GM18520 (cell line): ENCODE measurements at regions not wholly inside any gene's neighbourhood (a gene's known extent, or its start where the extent isn't known, plus 50 kb on each side); places are given as distances from the start of the nearest gene placed in this dataset.
A peak's percentile ranks its signal among the peaks of the same experiment; 100 is the strongest.

ENCODE experiments used
- ATAC-seq: cut with Tn5 transposase; IDR thresholded peaks from one replicate; pipeline ENCODE4 v1.9.1; 2021; ENCODE audit not compliant: unreplicated experiment

- no peak for ATAC-seq
Measured at GRCh38 chr5:117054141-117054540, 479.5 kb upstream of the SEMA6A start.

DNA sequence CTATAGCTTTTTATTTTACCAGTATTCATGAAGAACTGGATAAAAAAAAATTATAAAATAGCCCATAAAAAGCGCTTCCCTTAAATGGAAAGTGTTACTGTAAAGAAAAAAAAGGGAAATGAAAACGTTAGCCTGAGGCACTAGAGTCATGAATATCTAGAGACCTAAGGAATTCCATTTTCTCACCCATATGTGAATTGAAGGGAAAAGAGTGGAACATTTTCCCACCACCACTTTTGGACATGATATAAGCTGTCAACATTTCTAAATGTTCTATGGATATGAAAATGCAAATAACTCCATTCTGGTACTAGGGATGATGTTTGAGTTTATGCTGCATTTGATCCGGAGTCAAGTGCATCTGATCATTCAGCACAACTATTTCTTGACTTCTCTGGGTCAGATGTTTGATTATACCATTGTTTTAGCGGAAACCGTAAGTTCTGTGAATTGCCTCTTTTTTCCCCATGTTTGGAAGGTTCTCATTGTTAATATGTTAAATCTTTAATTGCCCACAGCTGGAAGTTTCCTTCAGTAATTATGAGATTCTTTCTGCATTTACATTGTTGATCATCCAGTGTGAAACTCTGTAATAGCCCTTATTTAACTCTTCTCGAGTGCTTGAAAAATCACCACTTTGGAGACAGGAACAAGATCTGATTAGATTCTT lies 467.4 kb upstream of the SEMA6A start:
- no peak for ATAC-seq

DNA sequence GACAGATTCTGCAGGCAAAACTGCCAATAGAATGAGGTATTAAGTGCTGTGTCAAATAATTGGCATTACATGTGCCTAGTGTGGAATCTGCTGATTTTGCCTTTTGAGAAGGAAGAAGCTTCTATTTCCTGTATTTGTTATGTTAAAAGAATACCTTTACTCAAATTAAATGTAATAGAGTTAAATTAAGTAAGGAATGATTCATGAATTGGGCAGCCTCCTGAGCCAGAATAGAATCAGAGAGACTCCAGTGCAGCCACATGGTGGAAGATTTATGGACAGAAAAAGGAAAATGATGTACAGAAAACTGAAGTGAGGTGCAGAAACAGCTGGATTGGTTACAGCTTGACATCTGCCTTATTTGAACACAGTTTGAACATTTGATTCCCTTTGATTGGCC lies 464.4 kb upstream of the SEMA6A start:
- ATAC-seq, result no peak

GRCh38 chr5:117027384-117027783 lies 452.8 kb upstream of the SEMA6A start:
- no peak for ATAC-seq

DNA sequence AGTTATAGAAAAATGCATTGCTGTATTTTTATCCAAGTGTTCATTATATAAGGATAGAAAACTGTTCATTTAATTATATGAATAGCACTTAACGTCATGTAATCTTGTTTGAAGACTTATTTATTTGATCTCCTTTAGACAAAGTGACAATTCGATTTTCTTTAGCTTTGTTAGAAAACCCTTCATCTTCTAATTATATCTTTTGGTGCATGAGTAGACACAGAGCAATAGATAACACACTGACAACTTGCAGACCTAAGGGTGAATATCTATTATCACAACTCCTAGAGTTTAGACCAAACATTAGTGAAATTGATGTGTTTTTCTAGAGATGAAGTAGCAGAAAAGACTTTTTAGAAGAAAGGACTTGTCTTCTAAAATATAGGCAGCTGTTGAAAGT lies 446.4 kb upstream of the SEMA6A start:
- no peak for ATAC-seq

DNA sequence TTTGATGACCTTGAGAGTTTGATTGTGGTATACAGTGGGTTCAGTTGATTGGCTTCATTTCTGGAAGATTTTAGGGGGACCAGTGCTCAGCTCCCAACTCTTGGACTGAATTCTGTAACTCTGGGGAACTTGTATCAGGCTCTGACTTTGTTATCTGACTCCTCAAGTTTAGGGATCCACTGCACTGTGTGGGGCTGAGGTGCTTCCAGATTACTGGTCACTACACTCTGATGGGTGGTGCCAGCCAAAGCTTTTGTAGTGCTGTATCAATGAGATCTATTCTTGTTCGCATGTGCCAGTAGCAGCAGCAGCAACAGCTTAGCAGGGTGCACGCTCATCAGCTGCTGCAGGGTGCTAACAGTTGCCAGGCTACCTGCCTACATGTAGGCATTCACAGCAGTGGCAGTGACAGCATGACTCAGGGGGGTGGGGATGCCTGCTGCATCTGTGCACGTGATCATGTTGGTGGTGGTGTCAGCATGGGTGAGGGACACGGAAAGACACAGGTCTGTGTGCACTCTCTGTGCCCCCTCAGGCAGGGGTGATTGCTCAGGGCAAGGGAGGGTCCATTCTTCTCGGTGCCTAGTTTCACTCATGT lies 438.8 kb upstream of the SEMA6A start:
- ATAC-seq, result no peak

- no peak for ATAC-seq
Measured at GRCh38 chr5:117010574-117010973, 436.0 kb upstream of the SEMA6A start.

- ATAC-seq, result no peak
Measured at GRCh38 chr5:116998024-116998423, 423.4 kb upstream of the SEMA6A start.

- no peak for ATAC-seq
Measured at GRCh38 chr5:116992681-116993080, 418.1 kb upstream of the SEMA6A start.

DNA sequence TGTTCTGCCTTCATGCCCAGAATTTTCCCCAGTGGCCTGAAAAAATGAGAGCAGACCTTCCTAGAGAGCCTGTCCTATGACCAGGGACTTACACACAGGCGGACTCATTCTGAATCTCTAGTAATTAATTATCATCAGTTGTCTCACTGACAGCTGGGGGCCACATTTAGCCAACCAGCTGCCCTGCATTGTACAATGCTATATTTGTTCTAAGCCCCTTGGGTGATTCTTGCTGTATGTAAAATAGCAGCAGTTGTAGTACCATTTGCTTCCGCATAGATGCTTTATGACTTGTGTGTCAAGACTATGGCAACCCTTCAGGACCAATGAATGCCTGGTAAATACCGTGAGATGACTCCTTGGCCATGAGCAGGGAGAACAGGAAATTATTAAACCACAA lies 415.4 kb upstream of the SEMA6A start:
- no peak for ATAC-seq

GRCh38 chr5:116982035-116982434 lies 407.4 kb upstream of the SEMA6A start:
- no peak for ATAC-seq

DNA sequence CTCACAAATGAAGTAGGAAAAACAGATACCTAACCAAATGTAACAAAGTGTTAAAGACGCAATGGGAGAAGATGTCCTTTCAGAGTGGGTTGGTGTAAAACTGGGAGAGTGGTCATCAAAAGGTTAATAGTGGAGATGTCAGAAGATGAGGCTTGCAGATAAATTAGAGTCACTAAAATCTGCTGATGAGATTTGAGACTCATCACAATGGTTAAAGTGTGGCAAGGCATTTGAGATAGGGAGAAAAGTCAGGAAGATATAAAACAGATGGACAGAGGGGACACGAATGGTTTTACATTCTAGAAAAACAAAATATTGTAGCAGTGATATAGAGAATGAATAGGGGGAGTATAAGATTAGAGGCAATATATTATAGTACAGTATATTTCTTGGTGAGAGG lies 406.0 kb upstream of the SEMA6A start:
- no peak for ATAC-seq

DNA sequence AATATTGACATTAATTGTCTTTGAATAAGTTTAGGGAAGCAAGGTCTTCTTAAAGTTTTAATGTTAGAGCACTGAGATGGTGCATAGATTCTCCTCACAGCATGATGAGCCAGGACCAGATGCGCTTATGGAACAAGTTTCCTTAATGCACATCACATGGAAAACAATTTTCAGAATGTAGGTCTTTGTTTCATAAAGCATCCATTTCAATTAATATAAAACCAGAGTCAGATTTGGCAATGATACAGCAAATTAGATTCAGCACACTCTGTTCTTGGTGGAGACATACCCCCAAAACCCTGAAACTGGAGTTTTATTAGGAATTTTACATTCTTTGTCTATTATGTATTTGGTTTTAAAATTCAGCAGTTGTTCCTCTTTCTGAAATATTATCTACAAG lies 402.1 kb upstream of the SEMA6A start:
- ATAC-seq, result no peak

- ATAC-seq, result no peak
Measured at GRCh38 chr5:116971131-116971530, 396.5 kb upstream of the SEMA6A start.

DNA sequence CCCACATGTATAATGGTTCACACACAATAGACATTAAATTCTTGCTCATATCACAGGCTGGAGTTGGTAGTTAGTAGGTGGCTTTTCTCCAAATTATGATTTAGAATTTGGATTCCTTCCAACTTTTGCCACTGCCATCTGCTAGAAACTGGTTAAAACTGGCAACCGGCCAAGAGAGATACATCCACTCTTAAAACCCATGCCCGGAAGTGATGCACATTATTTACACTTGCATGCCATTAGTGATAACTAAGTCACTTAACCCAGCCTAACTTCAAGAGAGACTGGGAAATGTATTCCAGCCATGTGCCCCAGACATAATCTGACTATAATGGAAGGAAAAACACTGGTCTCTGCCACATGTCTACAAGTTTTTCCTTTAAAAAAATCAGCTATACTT lies 395.7 kb upstream of the SEMA6A start:
- ATAC-seq, result no peak

- ATAC-seq, result no peak
Measured at GRCh38 chr5:116964438-116964837, 389.8 kb upstream of the SEMA6A start.

- ATAC-seq, result no peak
Measured at GRCh38 chr5:116961021-116961420, 386.4 kb upstream of the SEMA6A start.

- no peak for ATAC-seq
Measured at GRCh38 chr5:116959843-116960242, 385.2 kb upstream of the SEMA6A start.

GRCh38 chr5:116953251-116953930 lies 378.8 kb upstream of the SEMA6A start:
- no peak for ATAC-seq

- ATAC-seq, result no peak
Measured at GRCh38 chr5:116951219-116951618, 376.6 kb upstream of the SEMA6A start.

DNA sequence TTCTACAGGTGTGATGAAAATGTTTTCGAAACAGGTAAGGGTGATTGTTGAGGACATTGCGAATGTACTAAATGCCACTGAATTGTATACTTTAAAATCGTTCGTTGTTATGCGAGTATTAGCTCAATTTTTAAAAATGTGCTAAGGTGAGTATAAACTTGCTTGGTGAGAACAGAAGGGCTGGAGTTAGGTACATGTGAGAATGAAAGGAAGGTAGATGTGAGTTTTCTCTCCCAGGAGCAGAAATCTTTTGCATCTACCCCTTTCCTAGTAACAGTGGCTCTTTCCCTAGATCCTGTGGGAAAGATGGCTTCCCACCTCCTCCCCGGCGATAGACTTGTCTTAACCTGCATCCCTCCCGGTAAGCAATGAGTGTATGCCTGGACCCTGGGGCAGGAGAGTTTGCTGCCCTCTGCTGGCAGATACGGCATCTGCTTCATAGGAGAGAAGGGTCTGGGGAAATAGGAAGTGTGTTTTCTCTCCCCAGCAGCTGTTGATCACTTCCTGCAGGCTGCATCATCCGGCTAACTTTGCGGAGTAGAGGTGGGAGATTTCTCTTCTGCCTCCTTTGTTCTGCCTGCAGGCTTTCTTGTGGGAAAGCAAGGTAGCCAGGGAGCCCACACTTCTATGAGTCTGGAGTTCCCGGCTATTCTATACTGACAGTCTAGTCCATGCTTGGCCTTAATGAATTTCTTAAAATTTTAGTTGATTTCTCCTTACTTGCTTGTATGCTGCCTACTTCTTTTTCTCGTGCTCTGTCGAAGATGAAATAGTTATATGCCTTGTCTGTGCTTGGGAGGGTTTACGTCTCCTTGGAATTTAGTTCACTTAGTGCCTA lies 373.3 kb upstream of the SEMA6A start:
- peak; percentile 98 for ATAC-seq
